Suprapubic skin (tissue), 4 donors: ENCODE measurements at regions not wholly inside any gene's neighbourhood (a gene's known extent, or its start where the extent isn't known, plus 50 kb on each side); places are given as distances from the start of the nearest gene placed in this dataset.
"Not testable (repeated sequence)": the region's sequence is repeated elsewhere in the genome, so short reads cannot be mapped to it uniquely, and the experiment has no call there.

Experiments
- DNase-seq, 2 donors: peaks; one replicate each; pipeline ENCODE4 v3.0.0-alpha.2; 2019; ENCODE audit warnings: low spot score in 2 of 2
- H3K27ac ChIP-seq: fragments of 200-600 bp; sonication (generic); one replicate; pipeline ENCODE4 v1.5.1; 2019
- H3K27me3 ChIP-seq: fragments of 200-600 bp; sonication (generic); one replicate; pipeline ENCODE4 v1.5.1; 2019
- H3K36me3 ChIP-seq: fragments of 200-600 bp; sonication (generic); one replicate; pipeline ENCODE4 v1.5.1; 2019
- H3K4me1 ChIP-seq: fragments of 200-600 bp; sonication (generic); one replicate; pipeline ENCODE4 v1.5.1; 2019
- H3K4me3 ChIP-seq: fragments of 200-600 bp; sonication (generic); one replicate; pipeline ENCODE4 v1.5.1; 2019; ENCODE audit warnings: mild to moderate bottlenecking
- H3K9me3 ChIP-seq: fragments of 200-600 bp; sonication (generic); one replicate; pipeline ENCODE4 v1.5.1; 2019
- CTCF ChIP-seq, 2 donors: fragments of 200-600 bp in 1 of 2; fragments of 450-650 bp in 1 of 2; sonication (generic) in 1 of 2; IDR thresholded peaks; one replicate each; pipeline ENCODE4 v1.5.1; 2016 to 2019; ENCODE audit warnings: antibody characterized with exemption in 2 of 2, mild to moderate bottlenecking in 1 of 2, moderate library complexity in 1 of 2
- EP300 ChIP-seq: sonication (generic); formaldehyde crosslinking; IDR thresholded peaks from one replicate; pipeline ENCODE4 v1.6.1; 2017; ENCODE audit warnings: antibody characterized with exemption
- POLR2A ChIP-seq, 2 donors: fragments of 450-650 bp; IDR thresholded peaks; one replicate each; pipeline ENCODE4 v1.6.1; 2017; ENCODE audit warnings: antibody characterized with exemption in 2 of 2, mild to moderate bottlenecking in 2 of 2, moderate library complexity in 2 of 2
- POLR2AphosphoS5 ChIP-seq, 3 donors: sonication (generic); formaldehyde crosslinking; IDR thresholded peaks; one replicate each; pipeline ENCODE4 v1.6.1; 2017; ENCODE audit warnings: antibody characterized with exemption in 3 of 3
- WGBS: methylation state at CpG from one replicate; pipeline ENCODE4 v1.1.5; 2018; 5-methylcytosine and 5-hydroxymethylcytosine counted together

GRCh38 chr6:9307187-9307586 is 871.8 kb upstream of the SLC35B3 start:
- no peak for TF ChIP-seq POLR2AphosphoS5 (IDR thresholded peaks at IDR 0.05)
- TF ChIP-seq POLR2A (IDR thresholded peaks at IDR 0.05) = no peak
- no peak for TF ChIP-seq EP300
- TF ChIP-seq CTCF (IDR thresholded peaks at IDR 0.05) = no peak
- 53% methylated on average over 3 of the region's 3 CpGs for whole genome bisulfite sequencing
- no peaks in the 10 kb centered on the region for H3K36me3 ChIP-seq

GRCh38 chr6:9295644-9296043 is 860.3 kb upstream of the SLC35B3 start:
- no peaks in the 10 kb centered on the region for H3K27me3 ChIP-seq
- WGBS = 43% methylated on average over 4 of the region's 4 CpGs
- no peak overlapping the region for H3K27ac ChIP-seq
- H3K36me3 ChIP-seq = no peaks in the 10 kb centered on the region
- TF ChIP-seq EP300 (no peak), CTCF (IDR thresholded peaks at IDR 0.05) (no peak), POLR2AphosphoS5 (IDR thresholded peaks at IDR 0.05) (no peak), POLR2A (IDR thresholded peaks at IDR 0.05) (no peak)
- peaks cover 3% of the 10 kb centered on the region for H3K4me1 ChIP-seq
- no peaks in the 10 kb centered on the region for H3K9me3 ChIP-seq
- no peak overlapping the region for H3K4me3 ChIP-seq
- DNase-seq = no peak

More at GRCh38 chr6:9307187-9307586, 871.8 kb upstream of the SLC35B3 start:
- Histone ChIP-seq H3K27ac (peak overlapping the region; percentile 64), H3K27me3 (no peaks in the 10 kb centered on the region), H3K4me1 (peaks cover 13% of the 10 kb centered on the region), H3K9me3 (no peaks in the 10 kb centered on the region), H3K4me3 (no peak overlapping the region)
- DNase-seq = no peak

- 61% methylated on average over 3 of the region's 3 CpGs for WGBS
- Histone ChIP-seq H3K27me3 (no peaks in the 10 kb centered on the region), H3K27ac (no peak overlapping the region), H3K36me3 (no peaks in the 10 kb centered on the region), H3K4me3 (no peak overlapping the region), H3K9me3 (no peaks in the 10 kb centered on the region), H3K4me1 (peaks cover 3% of the 10 kb centered on the region)
- DNase-seq = no peak
- TF ChIP-seq CTCF (IDR thresholded peaks at IDR 0.05) = no peak
- TF ChIP-seq EP300 = no peak
- TF ChIP-seq POLR2A (IDR thresholded peaks at IDR 0.05) = no peak
- TF ChIP-seq POLR2AphosphoS5 (IDR thresholded peaks at IDR 0.05) = no peak
These were observed 857.6 kb upstream of the SLC35B3 start for GRCh38 chr6:9292975-9293374.

- H3K4me1 ChIP-seq, H3K9me3 ChIP-seq, H3K27me3 ChIP-seq, H3K36me3 ChIP-seq, H3K27ac ChIP-seq, H3K4me3 ChIP-seq, DNase-seq: not testable (repeated sequence)
- over 99% methylated on average over 16 of the region's 32 CpGs for WGBS
These were observed 855.0 kb upstream of the SLC35B3 start for GRCh38 chr6:9290342-9290741.

- no peak overlapping the region for H3K4me3 ChIP-seq
- TF ChIP-seq POLR2AphosphoS5 (IDR thresholded peaks at IDR 0.05) = no peak
- TF ChIP-seq CTCF (IDR thresholded peaks at IDR 0.05) = no peak
- TF ChIP-seq POLR2A (IDR thresholded peaks at IDR 0.05) = no peak
- TF ChIP-seq EP300 = no peak
- H3K9me3 ChIP-seq = no peaks in the 10 kb centered on the region
- DNase-seq = no peak
- no peaks in the 10 kb centered on the region for H3K36me3 ChIP-seq
- H3K27ac ChIP-seq = no peak overlapping the region
- H3K4me1 ChIP-seq = no peaks in the 10 kb centered on the region
- no peaks in the 10 kb centered on the region for H3K27me3 ChIP-seq
These were observed 837.3 kb upstream of the SLC35B3 start for GRCh38 chr6:9272671-9273070.

GRCh38 chr6:9266741-9267140 is 831.4 kb upstream of the SLC35B3 start:
- no peak for TF ChIP-seq POLR2A (IDR thresholded peaks at IDR 0.05)
- TF ChIP-seq POLR2AphosphoS5 (IDR thresholded peaks at IDR 0.05) = no peak
- no peak for TF ChIP-seq EP300
- no peaks in the 10 kb centered on the region for H3K36me3 ChIP-seq
- 54% methylated on average over 1 of the region's 1 CpG for WGBS

More at GRCh38 chr6:9266741-9267140, 831.4 kb upstream of the SLC35B3 start:
- Histone ChIP-seq H3K9me3 (no peaks in the 10 kb centered on the region), H3K27ac (no peak overlapping the region), H3K4me3 (no peak overlapping the region), H3K27me3 (no peaks in the 10 kb centered on the region), H3K4me1 (no peaks in the 10 kb centered on the region)
- DNase-seq = no peak
